Prostate gland (tissue), 2 donors: ENCODE measurements at regions not wholly inside any gene's neighbourhood (a gene's known extent, or its start where the extent isn't known, plus 50 kb on each side); places are given as distances from the start of the nearest gene placed in this dataset.

Experiments
- POLR2A ChIP-seq: fragments of 450-650 bp; IDR thresholded peaks from one replicate; pipeline ENCODE4 v1.6.1; 2016; ENCODE audit warnings: antibody characterized with exemption, mild to moderate bottlenecking
- POLR2AphosphoS5 ChIP-seq: sonication (generic); formaldehyde crosslinking; IDR thresholded peaks from one replicate; pipeline ENCODE4 v1.6.1; 2017; ENCODE audit warnings: antibody characterized with exemption
- TF ChIP-seq, protein P1 (sequence below), 4 experiments: fragments of 200-600 bp in 2 of 4; fragments of 450-650 bp in 2 of 4; sonication (generic) in 2 of 4; IDR thresholded peaks; 1 replicate in 3 of 4; 2 replicates in 1 of 4; pipeline ENCODE4 v1.5.1; 2016 to 2019; ENCODE audit warnings: antibody characterized with exemption in 4 of 4, mild to moderate bottlenecking in 2 of 4, moderate library complexity in 2 of 4

GRCh38 chr1:192059407-192059806, 98.9 kb upstream of the RGS18 start:
- TF ChIP-seq, protein P1, sequence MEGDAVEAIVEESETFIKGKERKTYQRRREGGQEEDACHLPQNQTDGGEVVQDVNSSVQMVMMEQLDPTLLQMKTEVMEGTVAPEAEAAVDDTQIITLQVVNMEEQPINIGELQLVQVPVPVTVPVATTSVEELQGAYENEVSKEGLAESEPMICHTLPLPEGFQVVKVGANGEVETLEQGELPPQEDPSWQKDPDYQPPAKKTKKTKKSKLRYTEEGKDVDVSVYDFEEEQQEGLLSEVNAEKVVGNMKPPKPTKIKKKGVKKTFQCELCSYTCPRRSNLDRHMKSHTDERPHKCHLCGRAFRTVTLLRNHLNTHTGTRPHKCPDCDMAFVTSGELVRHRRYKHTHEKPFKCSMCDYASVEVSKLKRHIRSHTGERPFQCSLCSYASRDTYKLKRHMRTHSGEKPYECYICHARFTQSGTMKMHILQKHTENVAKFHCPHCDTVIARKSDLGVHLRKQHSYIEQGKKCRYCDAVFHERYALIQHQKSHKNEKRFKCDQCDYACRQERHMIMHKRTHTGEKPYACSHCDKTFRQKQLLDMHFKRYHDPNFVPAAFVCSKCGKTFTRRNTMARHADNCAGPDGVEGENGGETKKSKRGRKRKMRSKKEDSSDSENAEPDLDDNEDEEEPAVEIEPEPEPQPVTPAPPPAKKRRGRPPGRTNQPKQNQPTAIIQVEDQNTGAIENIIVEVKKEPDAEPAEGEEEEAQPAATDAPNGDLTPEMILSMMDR (IDR thresholded peaks at IDR 0.05), result no peak
- no peak for TF ChIP-seq POLR2A
- TF ChIP-seq POLR2AphosphoS5, result no peak
